K562 (cell line): ENCODE measurements at regions not wholly inside any gene's neighbourhood (a gene's known extent, or its start where the extent isn't known, plus 50 kb on each side); places are given as distances from the start of the nearest gene placed in this dataset.

Source experiments
- ATAC-seq: fragments of 200-7000 bp; cut with Tn5 transposase; 3 replicates; pipeline ENCODE4 v1.9.1; 2020; ENCODE audit warnings: moderate library complexity
- BruUV-seq: library from RNA; stranded (reverse); fragments of 400-500 nt; replicated peaks from 2 replicates; lab custom pipeline; 2021; lab: Mats Ljungman, UMichigan
- CTCF ChIA-PET: fragments of 300-600 bp; formaldehyde crosslinking; extraction: SDS; loops from one replicate; lab custom pipeline; 2021; ENCODE audit warnings: low intra/inter-chr PET ratio; lab: Yijun Ruan, JAX
- POLR2A ChIA-PET: fragments of 300-600, 350-650 bp; sonication (Branson Sonifier 250); formaldehyde crosslinking; extraction: SDS; loops from one replicate; lab custom pipeline; 2021; ENCODE audit warnings: antibody characterized with exemption, inconsistent platforms; lab: Yijun Ruan, JAX
- DNase-seq, 4 experiments: peaks; one replicate each; pipeline versions ENCODE4 v3.0.0 to v3.0.0-alpha.2; 2011 to 2018; ENCODE audit warnings: low spot score in 3 of 4, mixed read lengths in 3 of 4; ENCODE audit errors: extremely low read depth in 1 of 4
- FAIRE-seq: peaks from 2 replicates; lab custom pipeline; 2011; peaks lifted over from hg19 to GRCh38; lab: Jason Lieb, UNC
- H2AFZ ChIP-seq: 2 replicates; pipeline ENCODE4 v1.6.0; 2011; ENCODE audit warnings: low read depth, low read length, control low read depth, inconsistent platforms
- H3K27ac ChIP-seq: fragments of 200-600 bp; 3 replicates; pipeline ENCODE4 v1.8.0; 2011; ENCODE audit warnings: low read depth, mild to moderate bottlenecking, control low read depth, inconsistent platforms, low read length, moderate library complexity, mixed read lengths; ENCODE audit errors: extremely low read depth
- H3K27me3 ChIP-seq, 2 experiments: fragments of 300-600 bp in 1 of 2; 2 replicates in 1 of 2; 3 replicates in 1 of 2; pipeline versions ENCODE4 v1.6.0 to v1.8.0; 2011; ENCODE audit warnings: inconsistent platforms in 2 of 2, low read length in 2 of 2, mild to moderate bottlenecking in 1 of 2, mixed read lengths in 1 of 2, moderate library complexity in 1 of 2; ENCODE audit not compliant: control insufficient read depth in 2 of 2, insufficient read depth in 2 of 2
- H3K36me3 ChIP-seq: fragments of 300-600 bp; 3 replicates; pipeline ENCODE4 v1.8.0; 2011; ENCODE audit warnings: mild to moderate bottlenecking, low read length, inconsistent platforms; ENCODE audit not compliant: control insufficient read depth, insufficient read depth
- H3K4me1 ChIP-seq, 2 experiments: fragments of 200-600 bp in 1 of 2; replicated peaks in 1 of 2; 2 replicates in 1 of 2; 3 replicates in 1 of 2; pipeline versions ENCODE4 v1.5.1 to v1.8.0; 2011; ENCODE audit warnings: inconsistent platforms in 2 of 2, low read length in 2 of 2, mild to moderate bottlenecking in 1 of 2, mixed read lengths in 1 of 2, moderate library complexity in 1 of 2; ENCODE audit not compliant: control insufficient read depth in 2 of 2, insufficient read depth in 2 of 2
- H3K4me2 ChIP-seq: 2 replicates; pipeline ENCODE4 v1.6.1; 2011; ENCODE audit warnings: low read length, control low read depth, inconsistent platforms, mixed read lengths; ENCODE audit not compliant: insufficient read depth
- H3K4me3 ChIP-seq: fragments of 200-600 bp; sonication (generic), shearing (Covaris generic); 2 replicates; pipeline ENCODE4 v1.5.1; 2016; ENCODE audit warnings: control low read depth, inconsistent platforms
- H3K79me2 ChIP-seq: fragments of 200-600 bp; 3 replicates; pipeline ENCODE4 v1.8.0; 2011; ENCODE audit warnings: low read length, inconsistent platforms; ENCODE audit not compliant: control insufficient read depth, insufficient read depth
- H3K9ac ChIP-seq, 2 experiments: 2 replicates each; pipeline versions ENCODE4 v1.6.0 to v1.6.1; 2011; ENCODE audit warnings: low read depth in 2 of 2, low read length in 2 of 2, control low read depth in 1 of 2, inconsistent platforms in 1 of 2, mild to moderate bottlenecking in 1 of 2, mixed read lengths in 1 of 2; ENCODE audit not compliant: insufficient read depth in 1 of 2
- H3K9me1 ChIP-seq: one replicate; pipeline ENCODE4 v1.6.0; 2011; ENCODE audit warnings: inconsistent platforms, mild to moderate bottlenecking, low read length, moderate library complexity; ENCODE audit not compliant: control insufficient read depth, insufficient read depth
- H3K9me3 ChIP-seq: replicated peaks from 2 replicates; pipeline ENCODE4 v1.5.1; 2011; ENCODE audit warnings: low read depth, low read length, inconsistent platforms; ENCODE audit not compliant: control insufficient read depth, insufficient read depth
- H4K20me1 ChIP-seq: replicated peaks from 2 replicates; pipeline ENCODE4 v1.6.1; 2011; ENCODE audit warnings: low read length, inconsistent platforms, mixed read lengths; ENCODE audit not compliant: control insufficient read depth, insufficient read depth
- BMI1 ChIP-seq: fragments of 150-350 bp; IDR thresholded peaks from 2 replicates; pipeline ENCODE4 v1.6.1; 2014; ENCODE audit warnings: low read length
- MEF2A ChIP-seq: IDR thresholded peaks from 2 replicates; pipeline ENCODE4 v1.6.1; 2011; ENCODE audit warnings: low read depth, mild to moderate bottlenecking, low read length, moderate library complexity; ENCODE audit not compliant: control insufficient read depth
- WGBS: fragments of 100-300 bp; shearing (Covaris generic); methylation state at CpG from one replicate; pipeline ENCODE4 v1.1.6; 2016; ENCODE audit warnings: low coverage, mixed read lengths; ENCODE audit not compliant: insufficient coverage; ENCODE audit errors: missing lambda C conversion rate; 5-methylcytosine and 5-hydroxymethylcytosine counted together
- in situ Hi-C: fragments of 300-500 bp; cut with MboI; formaldehyde crosslinking; loops from 4 replicates; pipeline ENCODE4 v1.15.0; 2018; ENCODE audit warnings: inconsistent platforms, mixed read lengths
- intact Hi-C: fragments of 100-400 bp; cut with micrococcal nuclease; formaldehyde crosslinking; loops from 2 replicates; pipeline ENCODE4 v1.14.2; 2022
- TF ChIP-seq, protein P1 (sequence below): IDR thresholded peaks from 2 replicates; pipeline ENCODE4 v1.6.1; 2011; ENCODE audit warnings: borderline replicate concordance, low read depth, mild to moderate bottlenecking, moderate library complexity, low read length; ENCODE audit not compliant: insufficient read depth, poor library complexity, severe bottlenecking
- TF ChIP-seq, protein P2 (sequence below), 2 experiments: fragments of 450-650 bp in 1 of 2; sonication (generic) in 1 of 2; formaldehyde crosslinking in 1 of 2; IDR thresholded peaks; 2 replicates each; pipeline versions ENCODE4 v1.7.1 to v1.9.0; 2016 to 2022; ENCODE audit warnings: inconsistent platforms in 1 of 2, mild to moderate bottlenecking in 1 of 2, missing genetic modification reagents in 1 of 2

DNA sequence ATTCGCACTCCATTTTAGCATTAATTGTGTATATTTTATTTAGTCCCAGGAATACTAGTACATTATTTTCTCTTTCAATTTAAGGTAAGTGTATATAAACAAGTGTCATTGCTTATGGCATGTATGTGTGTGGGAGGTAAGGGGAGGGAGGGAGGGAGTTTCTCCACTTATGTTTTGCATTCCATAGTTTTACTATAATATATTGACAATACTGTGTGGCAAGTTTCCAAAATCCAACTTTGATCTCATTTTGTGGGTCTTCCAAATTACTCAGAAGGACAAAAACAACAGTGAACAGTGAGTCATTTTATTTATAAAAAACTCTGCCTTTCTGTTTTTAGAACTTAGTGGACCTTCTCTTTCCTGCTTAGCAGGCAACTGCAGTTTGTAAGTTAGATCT is 102.3 kb upstream of the SEMA3E start:
- POLR2A ChIA-PET, result no interaction called here
- H3K4me2 ChIP-seq, result no peak overlapping the region
- no peak overlapping the region for H3K27ac ChIP-seq
- BruUV-seq, result no TSS peak
- ATAC-seq, result no peak
- no peak overlapping the region for H2AFZ ChIP-seq
- no peak for TF ChIP-seq MEF2A
- TF ChIP-seq, all 486 proteins: peak for 0
- FAIRE-seq (no peak), DNase-seq (no peak)
- CTCF ChIA-PET, result no interaction called here
- Histone ChIP-seq H4K20me1 (no peaks in the 10 kb centered on the region), H3K36me3 (no peaks in the 10 kb centered on the region), H3K9ac (no peak overlapping the region), H3K4me3 (no peak overlapping the region), H3K9me3 (peaks cover 2% of the 10 kb centered on the region; the same call in 1 of the 2 replicates), H3K4me1 (no peaks in the 10 kb centered on the region), H3K27me3 (no peaks in the 10 kb centered on the region), H3K79me2 (no peaks in the 10 kb centered on the region), H3K9me1 (no peaks in the 10 kb centered on the region)
- in situ Hi-C loops (no loop called here), intact Hi-C loops (no loop called here)
- 0% methylated on average over 1 of the region's 1 CpG for WGBS

DNA sequence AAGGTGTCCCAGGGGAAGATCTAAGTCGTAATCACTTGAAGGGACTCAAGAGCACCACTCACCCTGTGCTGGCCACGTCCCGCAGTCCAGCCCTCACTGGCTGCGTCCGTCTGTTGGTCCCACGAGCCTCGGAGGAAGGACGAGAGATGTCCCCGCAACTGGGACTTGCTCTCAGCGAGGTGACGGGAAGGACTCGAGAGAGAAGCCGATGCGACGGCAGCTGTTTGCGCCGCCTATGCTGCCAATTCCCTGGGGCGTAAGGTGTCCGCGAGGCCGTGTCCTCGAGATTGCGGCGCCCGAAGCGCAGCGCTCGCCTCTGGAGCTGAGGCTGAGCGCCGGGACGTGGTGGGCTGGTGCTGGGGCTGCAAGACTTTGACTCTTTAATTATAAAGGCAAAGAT is 100.6 kb upstream of the SEMA3E start:
- POLR2A ChIA-PET, result no interaction called here
- no peak overlapping the region for H2AFZ ChIP-seq
- CTCF ChIA-PET, result no interaction called here
- no peak overlapping the region for H3K4me2 ChIP-seq
- no peak overlapping the region for H3K9ac ChIP-seq
- FAIRE-seq (no peak), ATAC-seq (no peak), DNase-seq (no peak)
- intact Hi-C loops (no loop called here), in situ Hi-C loops (no loop called here)
- H3K79me2 ChIP-seq, result no peaks in the 10 kb centered on the region
- H3K27ac ChIP-seq, result no peak overlapping the region
- H3K27me3 ChIP-seq, result no peaks in the 10 kb centered on the region
- peaks cover 2% of the 10 kb centered on the region; the same call in 1 of the 2 replicates for H3K9me3 ChIP-seq
- H3K4me3 ChIP-seq, result no peak overlapping the region
- BruUV-seq, result no TSS peak
- 9% methylated on average over 24 of the region's 31 CpGs for WGBS
- H4K20me1 ChIP-seq, result no peaks in the 10 kb centered on the region
- no peaks in the 10 kb centered on the region for H3K36me3 ChIP-seq
- H3K9me1 ChIP-seq, result no peaks in the 10 kb centered on the region
- H3K4me1 ChIP-seq, result no peaks in the 10 kb centered on the region
- TF ChIP-seq, protein P1, sequence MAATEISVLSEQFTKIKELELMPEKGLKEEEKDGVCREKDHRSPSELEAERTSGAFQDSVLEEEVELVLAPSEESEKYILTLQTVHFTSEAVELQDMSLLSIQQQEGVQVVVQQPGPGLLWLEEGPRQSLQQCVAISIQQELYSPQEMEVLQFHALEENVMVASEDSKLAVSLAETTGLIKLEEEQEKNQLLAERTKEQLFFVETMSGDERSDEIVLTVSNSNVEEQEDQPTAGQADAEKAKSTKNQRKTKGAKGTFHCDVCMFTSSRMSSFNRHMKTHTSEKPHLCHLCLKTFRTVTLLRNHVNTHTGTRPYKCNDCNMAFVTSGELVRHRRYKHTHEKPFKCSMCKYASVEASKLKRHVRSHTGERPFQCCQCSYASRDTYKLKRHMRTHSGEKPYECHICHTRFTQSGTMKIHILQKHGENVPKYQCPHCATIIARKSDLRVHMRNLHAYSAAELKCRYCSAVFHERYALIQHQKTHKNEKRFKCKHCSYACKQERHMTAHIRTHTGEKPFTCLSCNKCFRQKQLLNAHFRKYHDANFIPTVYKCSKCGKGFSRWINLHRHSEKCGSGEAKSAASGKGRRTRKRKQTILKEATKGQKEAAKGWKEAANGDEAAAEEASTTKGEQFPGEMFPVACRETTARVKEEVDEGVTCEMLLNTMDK, result no peak
- no peak for TF ChIP-seq BMI1
- TF ChIP-seq, protein P2, sequence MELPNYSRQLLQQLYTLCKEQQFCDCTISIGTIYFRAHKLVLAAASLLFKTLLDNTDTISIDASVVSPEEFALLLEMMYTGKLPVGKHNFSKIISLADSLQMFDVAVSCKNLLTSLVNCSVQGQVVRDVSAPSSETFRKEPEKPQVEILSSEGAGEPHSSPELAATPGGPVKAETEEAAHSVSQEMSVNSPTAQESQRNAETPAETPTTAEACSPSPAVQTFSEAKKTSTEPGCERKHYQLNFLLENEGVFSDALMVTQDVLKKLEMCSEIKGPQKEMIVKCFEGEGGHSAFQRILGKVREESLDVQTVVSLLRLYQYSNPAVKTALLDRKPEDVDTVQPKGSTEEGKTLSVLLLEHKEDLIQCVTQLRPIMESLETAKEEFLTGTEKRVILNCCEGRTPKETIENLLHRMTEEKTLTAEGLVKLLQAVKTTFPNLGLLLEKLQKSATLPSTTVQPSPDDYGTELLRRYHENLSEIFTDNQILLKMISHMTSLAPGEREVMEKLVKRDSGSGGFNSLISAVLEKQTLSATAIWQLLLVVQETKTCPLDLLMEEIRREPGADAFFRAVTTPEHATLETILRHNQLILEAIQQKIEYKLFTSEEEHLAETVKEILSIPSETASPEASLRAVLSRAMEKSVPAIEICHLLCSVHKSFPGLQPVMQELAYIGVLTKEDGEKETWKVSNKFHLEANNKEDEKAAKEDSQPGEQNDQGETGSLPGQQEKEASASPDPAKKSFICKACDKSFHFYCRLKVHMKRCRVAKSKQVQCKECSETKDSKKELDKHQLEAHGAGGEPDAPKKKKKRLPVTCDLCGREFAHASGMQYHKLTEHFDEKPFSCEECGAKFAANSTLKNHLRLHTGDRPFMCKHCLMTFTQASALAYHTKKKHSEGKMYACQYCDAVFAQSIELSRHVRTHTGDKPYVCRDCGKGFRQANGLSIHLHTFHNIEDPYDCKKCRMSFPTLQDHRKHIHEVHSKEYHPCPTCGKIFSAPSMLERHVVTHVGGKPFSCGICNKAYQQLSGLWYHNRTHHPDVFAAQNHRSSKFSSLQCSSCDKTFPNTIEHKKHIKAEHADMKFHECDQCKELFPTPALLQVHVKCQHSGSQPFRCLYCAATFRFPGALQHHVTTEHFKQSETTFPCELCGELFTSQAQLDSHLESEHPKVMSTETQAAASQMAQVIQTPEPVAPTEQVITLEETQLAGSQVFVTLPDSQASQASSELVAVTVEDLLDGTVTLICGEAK (IDR thresholded peaks at IDR 0.05), result no peak
- TF ChIP-seq, protein P2 (CRISPR knock-in tag; IDR thresholded peaks at IDR 0.05), result no peak
